COLO829 (cell line): ENCODE measurements at regions not wholly inside any gene's neighbourhood (a gene's known extent, or its start where the extent isn't known, plus 50 kb on each side); places are given as distances from the start of the nearest gene placed in this dataset.

Experiments used
- DNase-seq: peaks from one replicate; pipeline ENCODE4 v3.0.0; 2012; ENCODE audit warnings: low spot score

- DNase-seq: no peak
Measured at GRCh38 chr6:82740072-82740471, 325.6 kb downstream of the UBE3D start.

GRCh38 chr6:82741325-82741995 lies 324.2 kb downstream of the UBE3D start:
- DNase-seq: no peak

- DNase-seq: no peak
Measured at GRCh38 chr6:82741996-82742385, 323.6 kb downstream of the UBE3D start.

- no peak for DNase-seq
Measured at GRCh38 chr6:82744286-82745015, 321.2 kb downstream of the UBE3D start.

GRCh38 chr6:82750556-82750955 lies 315.1 kb downstream of the UBE3D start:
- DNase-seq: no peak

- no peak for DNase-seq
Measured at GRCh38 chr6:82751718-82752117, 313.9 kb downstream of the UBE3D start.

GRCh38 chr6:82761674-82762345 lies 303.8 kb downstream of the UBE3D start:
- no peak for DNase-seq

- no peak for DNase-seq
Measured at GRCh38 chr6:82766476-82766875, 299.2 kb downstream of the UBE3D start.

GRCh38 chr6:82767037-82767436 lies 298.6 kb downstream of the UBE3D start:
- no peak for DNase-seq

- DNase-seq: no peak
Measured at GRCh38 chr6:82767447-82767846, 298.2 kb downstream of the UBE3D start.

GRCh38 chr6:82772851-82773717 lies 292.6 kb downstream of the UBE3D start:
- DNase-seq: no peak

- DNase-seq: no peak
Measured at GRCh38 chr6:82775361-82775760, 290.3 kb downstream of the UBE3D start.

GRCh38 chr6:82775981-82776380 lies 289.7 kb downstream of the UBE3D start:
- no peak for DNase-seq

GRCh38 chr6:82779041-82779440 lies 286.6 kb downstream of the UBE3D start:
- no peak for DNase-seq

GRCh38 chr6:82780334-82780733 lies 285.3 kb downstream of the UBE3D start:
- no peak for DNase-seq

GRCh38 chr6:82781620-82782204 lies 283.9 kb downstream of the UBE3D start:
- DNase-seq: no peak

- no peak for DNase-seq
Measured at GRCh38 chr6:82783587-82784236, 281.9 kb downstream of the UBE3D start.

GRCh38 chr6:82785206-82785605 lies 280.4 kb downstream of the UBE3D start:
- no peak for DNase-seq

- DNase-seq: no peak
Measured at GRCh38 chr6:82786248-82786647, 279.4 kb downstream of the UBE3D start.

- no peak for DNase-seq
Measured at GRCh38 chr6:82795940-82796339, 269.7 kb downstream of the UBE3D start.

GRCh38 chr6:82801083-82801482 lies 264.6 kb downstream of the UBE3D start:
- DNase-seq: no peak
